ENCODE measurements at regions not wholly inside any gene's neighbourhood (a gene's known extent, or its start where the extent isn't known, plus 50 kb on each side); places are given as distances from the start of the nearest gene placed in this dataset.
"Not testable (repeated sequence)": the region's sequence is repeated elsewhere in the genome, so short reads cannot be mapped to it uniquely, and the experiment has no call there.

DNA sequence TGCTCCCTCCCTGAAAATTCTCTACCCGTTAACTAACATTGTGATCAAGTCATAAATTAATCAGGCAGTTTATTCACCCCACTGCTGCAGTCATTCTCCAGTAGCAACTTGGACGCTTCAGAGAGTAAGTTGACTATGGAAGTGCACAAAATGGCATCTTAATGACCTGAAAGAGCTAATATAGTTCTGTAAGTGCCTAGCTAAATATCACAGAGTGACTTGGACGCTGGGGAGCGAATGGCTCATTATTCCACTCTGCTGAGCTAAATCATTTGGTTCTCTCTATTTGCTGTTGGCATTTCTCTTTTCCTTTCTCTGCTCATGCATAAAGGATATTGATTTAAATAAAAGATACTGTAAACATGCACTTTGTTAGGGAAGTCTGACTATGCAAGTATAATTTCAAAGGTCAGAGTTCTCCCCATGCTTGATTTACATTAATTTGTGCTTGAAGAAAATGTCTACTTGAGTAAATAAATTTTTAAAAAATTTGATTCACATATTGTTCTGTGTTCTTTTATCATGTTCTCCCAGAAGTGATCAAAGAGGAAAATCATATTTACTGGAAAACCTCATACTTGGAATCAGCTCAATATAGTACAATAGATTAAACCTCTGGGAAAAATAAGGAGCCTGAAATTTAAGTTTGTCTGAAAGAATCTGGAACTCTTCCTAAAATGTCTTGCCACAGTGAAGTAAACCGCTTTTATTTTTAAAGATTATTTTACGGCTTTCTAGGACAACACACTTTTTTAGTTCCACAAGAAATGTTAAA is 169.5 kb upstream of the HAPLN1 start:
- DNase-seq = peak; percentile 74

- DNase-seq = no peak
These were observed 157.5 kb upstream of the HAPLN1 start for GRCh38 chr5:83877911-83878706.

- no peak for DNase-seq
These were observed 151.1 kb upstream of the HAPLN1 start for GRCh38 chr5:83871533-83872395.

DNA sequence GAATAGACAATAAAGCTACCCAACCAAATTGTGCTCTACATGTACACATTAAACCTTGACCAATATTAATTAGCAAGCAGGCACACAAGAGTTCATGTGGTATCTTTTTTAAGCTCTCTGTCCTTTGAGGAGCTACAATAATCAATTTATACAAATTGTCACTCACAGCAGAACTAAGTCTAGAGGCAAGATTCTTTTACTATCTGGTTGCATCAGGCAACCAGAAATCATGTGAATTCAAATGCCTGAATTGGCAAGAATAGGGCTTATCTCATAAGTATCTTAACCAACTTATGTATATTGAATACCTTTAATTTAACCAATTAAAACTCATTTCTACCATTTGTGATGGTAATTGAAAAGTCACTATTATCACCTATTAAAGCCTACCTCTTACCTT is 145.5 kb upstream of the HAPLN1 start:
- DNase-seq = no peak

GRCh38 chr5:83865579-83865978 is 144.9 kb upstream of the HAPLN1 start:
- no peak for DNase-seq

DNA sequence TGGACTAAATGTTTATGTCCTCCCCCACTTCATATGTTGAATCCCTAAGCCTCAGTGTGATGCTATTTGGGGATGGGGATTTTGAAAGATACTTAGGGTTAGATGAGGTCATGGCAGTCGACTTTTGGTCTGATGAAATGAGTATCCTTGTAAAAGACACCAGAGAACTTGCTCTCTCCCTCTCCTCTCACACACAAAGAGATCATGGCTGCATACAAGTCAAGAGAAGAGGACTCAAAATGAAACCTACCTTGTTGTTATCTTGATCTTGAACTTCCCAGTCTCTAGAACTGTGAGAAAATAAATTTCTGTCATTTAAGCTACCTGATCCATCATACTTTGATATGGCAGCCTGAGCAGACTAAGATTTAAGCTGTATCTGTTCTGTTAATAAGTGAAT is 144.0 kb upstream of the HAPLN1 start:
- no peak for DNase-seq

DNA sequence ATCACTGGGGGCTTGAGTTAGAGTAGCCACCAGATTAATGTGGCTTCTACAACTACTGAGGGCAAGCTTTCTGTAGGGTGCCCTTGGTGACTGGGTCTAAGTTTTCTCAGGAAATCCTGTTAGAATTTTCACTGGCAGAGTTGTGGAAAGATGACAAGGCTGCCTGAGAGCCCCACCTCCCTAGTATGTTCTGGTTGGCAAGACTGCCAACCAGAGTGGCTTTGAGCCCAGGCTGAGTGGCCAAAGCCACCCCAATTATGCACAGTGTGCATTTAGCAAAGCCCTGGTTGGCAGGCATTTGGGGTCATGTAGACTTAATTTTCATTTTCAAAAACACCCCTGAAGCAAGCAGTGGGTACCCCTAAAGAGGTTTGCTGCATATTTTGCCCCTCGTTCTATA is 136.7 kb upstream of the HAPLN1 start:
- no peak for DNase-seq

- DNase-seq = no peak
These were observed 136.2 kb upstream of the HAPLN1 start for GRCh38 chr5:83856881-83857280.

- not testable (repeated sequence) for DNase-seq
These were observed 129.8 kb upstream of the HAPLN1 start for GRCh38 chr5:83850412-83850811.

DNA sequence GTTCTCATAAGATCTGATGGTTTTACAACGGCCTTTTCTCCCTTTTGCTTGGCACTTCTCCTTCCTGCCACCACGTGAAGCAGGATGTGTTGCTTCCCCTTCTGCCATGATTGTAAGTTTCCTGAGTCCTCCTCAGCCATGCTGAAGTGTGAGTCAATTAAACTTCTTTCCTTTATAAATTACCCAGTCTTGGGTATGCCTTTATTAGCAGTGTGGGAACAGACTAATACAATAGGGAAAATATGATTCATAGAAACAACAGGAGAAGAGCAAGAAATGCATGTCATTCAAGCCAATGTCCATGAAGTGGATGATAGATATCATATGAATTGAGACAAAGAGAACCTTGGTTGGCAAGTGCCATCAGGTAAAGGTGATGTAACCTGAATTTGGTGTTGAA is 128.3 kb upstream of the HAPLN1 start:
- DNase-seq = no peak

GRCh38 chr5:83846624-83847350 is 126.1 kb upstream of the HAPLN1 start:
- DNase-seq = no peak

- no peak for DNase-seq
These were observed 123.9 kb upstream of the HAPLN1 start for GRCh38 chr5:83844449-83845068.

DNA sequence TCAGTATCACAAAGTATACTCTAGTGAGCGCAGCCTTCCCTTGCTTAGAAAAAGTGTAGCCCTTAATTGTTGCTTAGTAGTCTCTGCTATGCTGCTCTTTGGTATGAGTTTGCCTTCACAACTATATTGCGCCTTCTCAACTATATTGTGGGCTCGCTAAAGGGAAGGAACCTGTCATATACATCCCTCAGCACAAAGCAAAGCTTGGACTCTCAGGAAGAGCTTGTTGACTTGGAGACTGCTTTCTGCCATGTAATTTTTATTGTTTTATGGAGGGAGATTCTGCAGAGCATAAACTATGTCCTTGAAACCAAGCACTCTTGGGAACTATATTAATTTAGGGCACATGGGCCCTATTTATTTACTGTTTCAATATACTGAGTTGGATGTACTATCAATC is 119.1 kb upstream of the HAPLN1 start:
- no peak for DNase-seq

DNA sequence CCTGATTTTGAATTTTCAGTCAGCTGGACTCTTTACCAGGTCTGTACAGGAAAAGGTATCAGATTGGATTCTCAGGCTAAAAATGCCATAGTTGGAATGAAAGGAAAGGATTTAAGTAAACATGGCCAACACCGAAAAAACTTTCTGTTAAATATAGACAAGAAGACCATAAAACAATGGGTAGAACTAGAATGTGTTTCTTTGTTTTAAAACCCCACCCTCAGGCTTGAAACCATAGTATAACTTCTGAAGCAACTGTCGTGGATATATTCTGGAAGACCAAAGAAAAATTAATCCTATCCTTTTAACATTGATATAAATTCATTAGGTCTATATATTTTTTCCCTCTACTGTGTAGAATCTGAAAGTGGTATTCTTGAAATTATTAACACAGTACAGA is 118.6 kb upstream of the HAPLN1 start:
- no peak for DNase-seq

DNA sequence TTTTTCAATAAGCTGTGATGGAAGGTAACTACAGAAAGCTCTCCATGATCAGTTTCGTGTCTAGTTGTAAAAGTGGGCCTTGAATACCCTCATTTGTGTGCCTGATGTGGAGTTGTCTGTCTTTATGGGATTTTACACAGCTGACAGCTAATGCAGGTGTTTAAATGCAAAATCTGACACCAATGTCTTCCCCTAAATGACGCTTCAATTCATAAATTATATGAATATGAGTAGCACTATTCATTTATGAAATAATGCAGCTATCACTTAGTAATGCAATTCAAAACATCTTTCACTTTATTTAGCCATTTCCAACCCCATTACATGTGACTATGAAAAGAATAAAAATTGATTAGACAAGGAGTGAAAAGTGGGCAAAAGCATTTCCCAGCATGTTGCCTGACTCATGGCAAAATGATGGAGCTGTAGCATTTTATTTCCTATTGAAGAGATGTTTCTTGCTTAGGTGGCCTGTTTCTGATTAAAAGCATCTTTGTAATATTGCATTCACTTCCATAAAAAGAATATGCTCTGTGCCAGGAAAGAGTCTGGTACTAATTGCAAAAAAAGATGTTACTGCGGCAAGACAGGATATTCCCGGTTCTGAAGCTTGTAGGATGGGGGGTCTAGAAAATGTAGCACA is 116.7 kb upstream of the HAPLN1 start:
- no peak for DNase-seq

GRCh38 chr5:83834306-83834705 is 113.7 kb upstream of the HAPLN1 start:
- no peak for DNase-seq

GRCh38 chr5:83831834-83832233 is 111.2 kb upstream of the HAPLN1 start:
- no peak for DNase-seq

GRCh38 chr5:83827111-83827557 is 106.5 kb upstream of the HAPLN1 start:
- DNase-seq = no peak

DNA sequence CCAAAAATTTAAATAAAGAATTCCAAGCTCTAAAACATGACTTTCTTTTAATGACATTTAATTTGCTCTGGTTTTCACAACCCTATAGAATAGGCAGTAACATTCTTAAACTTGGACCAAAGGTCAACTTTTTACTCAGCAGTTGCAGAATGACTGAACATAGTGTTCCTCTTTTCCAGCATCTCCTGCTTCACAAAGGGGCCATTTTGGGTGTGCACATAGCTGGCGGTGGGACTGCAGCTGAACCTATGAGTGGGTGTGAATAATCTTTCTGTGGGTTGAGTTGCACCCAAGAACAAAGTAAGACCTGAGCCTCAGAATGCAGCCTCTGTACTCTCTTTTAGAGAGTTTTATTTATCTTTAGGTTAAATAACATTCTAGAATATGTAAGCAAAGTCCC is 96.9 kb upstream of the HAPLN1 start:
- DNase-seq = no peak

DNA sequence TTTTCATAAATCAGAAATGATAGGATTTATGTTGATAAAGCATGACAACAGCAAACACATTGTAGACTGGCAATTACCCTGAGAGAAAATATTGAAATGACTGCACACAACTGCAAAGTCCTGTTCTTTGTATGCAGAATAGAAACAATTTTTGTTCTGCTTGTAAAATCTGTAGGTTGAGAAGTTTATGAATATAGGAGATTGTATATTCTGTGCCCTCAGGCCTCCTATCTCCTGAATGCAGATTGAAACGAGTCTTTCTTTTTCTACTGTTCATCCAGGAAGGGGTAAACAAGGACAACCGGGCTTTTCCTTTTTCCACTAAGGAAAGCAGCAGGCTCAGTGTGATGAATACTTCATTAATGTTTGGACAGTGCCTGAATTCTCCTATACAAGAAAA is 95.0 kb upstream of the HAPLN1 start:
- DNase-seq = no peak

DNA sequence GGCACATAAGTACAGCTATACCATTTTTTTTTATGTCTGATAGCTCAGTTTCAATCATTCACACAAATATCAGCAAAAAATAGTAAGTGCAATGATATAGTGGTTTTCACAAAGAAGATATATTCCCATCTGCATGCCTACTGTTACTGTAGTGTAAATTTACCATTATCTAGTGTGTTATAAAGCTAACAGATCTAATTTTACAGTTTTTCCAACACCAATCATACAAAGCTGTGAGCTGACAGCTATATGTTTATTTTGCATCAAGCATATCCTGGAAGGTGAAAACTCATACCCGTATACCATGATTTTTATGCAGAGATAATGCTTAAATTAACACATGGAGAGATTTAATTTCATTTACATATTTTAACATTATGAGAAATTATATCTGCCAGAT is 89.9 kb upstream of the HAPLN1 start:
- DNase-seq = no peak

DNA sequence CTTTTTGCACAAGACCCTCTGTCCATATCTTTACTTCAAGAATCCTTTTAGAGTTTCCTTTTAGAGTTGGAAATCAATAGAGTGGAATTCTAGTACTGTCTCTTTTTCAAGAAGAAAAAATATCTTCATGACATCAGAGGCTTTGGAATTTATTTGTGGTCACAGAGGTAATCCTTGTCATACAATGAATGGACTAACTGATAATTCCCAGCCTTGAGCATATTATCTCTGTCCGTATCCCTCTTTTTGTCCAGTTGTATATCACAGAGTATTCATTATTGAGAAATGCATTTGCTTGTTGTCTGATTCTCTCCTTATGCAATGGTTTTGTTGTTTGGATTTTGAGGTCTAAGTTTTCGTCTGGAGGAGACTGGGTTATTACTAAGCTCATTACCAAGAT is 82.0 kb upstream of the HAPLN1 start:
- no peak for DNase-seq

All from NCI-H1436 treated with DMSO at 0.1 percent for 48 hours (cell line).